HG02885 (cell line): ENCODE measurements at regions not wholly inside any gene's neighbourhood (a gene's known extent, or its start where the extent isn't known, plus 50 kb on each side); places are given as distances from the start of the nearest gene placed in this dataset.
"Not testable (repeated sequence)": the region's sequence is repeated elsewhere in the genome, so short reads cannot be mapped to it uniquely, and the experiment has no call there.

Source experiments
- ATAC-seq: cut with Tn5 transposase; IDR thresholded peaks from one replicate; pipeline ENCODE4 v1.9.1; 2021; ENCODE audit warnings: mild to moderate bottlenecking; ENCODE audit not compliant: unreplicated experiment, poor library complexity

DNA sequence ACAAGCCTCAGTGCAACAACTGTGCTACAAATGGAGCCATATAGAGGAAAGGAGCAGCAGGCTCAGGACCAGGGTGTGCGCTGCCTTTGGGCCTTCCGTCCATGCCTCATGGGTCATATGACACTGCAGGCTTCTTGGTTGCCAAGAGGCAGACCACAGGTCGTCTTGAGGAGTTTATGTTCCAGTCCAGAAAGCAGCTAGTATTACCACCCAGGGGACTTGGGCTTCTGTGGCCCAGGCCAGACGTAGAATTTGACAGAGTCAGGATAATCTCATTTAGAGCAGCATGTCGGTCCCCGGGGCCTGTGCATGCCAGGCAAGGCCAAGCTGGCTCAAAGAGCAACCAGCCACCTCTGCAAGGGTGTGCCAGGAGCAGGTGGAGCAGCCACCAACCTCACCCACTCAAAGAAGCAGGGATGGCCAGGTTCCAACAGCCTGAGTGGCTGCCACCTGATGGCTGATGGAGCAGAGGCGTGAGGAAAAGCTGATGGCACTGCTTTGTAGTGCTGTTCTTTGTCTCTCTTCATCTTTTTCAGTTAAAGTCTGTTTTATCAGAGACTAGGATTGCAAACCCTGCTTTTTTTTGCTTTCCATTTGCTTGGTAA is 109.1 kb downstream of the CCDC74A start:
- ATAC-seq: not testable (repeated sequence)

DNA sequence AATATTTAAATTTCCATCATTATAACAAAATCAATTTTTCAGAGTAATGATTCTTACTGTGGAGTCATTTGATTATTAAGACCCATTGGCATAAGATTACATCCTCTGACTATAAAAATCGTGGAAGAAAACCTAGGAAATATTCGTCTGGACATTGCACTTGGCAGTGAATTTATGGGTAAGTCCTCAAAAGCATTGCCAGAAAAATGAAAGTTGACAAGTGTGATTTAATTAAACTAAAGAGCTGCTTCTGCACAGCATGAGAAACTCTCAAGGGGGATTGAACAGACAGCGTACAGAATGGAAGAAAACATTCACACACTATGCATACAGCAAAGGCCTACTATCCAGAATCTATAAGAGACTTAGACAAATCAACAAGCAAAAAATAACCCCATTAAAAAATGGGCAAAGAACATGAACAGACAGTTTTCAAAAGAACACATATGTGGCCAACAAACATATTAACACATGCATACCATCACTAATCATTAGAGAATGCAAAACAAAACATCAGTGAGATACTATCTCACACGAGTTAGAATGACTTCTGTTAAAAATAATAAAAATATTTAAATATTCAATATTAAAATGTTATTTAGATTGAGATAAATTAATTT is 111.4 kb downstream of the CCDC74A start:
- not testable (repeated sequence) for ATAC-seq

DNA sequence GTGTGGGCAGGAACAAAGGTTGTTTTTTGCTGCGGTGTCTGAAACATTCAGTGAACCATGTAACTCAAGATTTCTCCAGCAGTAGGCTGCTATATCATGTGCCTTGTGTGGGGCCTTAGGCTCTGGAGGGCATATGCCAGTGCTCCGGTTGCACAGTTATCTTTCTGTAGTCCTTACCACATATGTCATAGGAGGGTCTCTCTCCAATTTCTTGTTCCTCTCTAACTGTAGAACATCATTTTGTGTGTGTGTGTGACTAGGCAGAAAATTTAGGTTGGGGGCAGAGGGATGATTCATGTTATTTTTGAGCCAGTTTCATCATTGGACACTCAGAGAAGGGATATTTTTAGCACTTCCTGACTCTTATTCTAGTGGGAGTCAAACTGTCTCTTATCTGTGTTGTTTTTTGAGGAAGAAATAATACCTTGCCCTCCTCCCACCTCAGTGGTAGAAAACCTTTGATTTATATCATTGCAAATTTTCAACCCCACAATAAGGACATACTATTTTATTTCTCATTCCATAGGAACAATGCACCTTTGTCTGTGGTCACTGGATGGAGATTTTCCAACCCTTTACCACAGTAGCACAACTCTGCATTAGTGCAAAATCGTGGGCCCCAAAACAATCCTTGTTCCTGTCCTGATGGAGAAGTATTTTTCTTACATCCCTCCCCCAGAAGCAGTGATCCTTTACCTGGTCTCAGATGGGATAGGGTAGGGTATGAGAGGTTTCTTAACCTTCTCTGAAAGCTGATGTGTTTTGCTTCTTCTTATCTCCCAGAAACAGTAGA is 113.9 kb downstream of the CCDC74A start:
- no peak for ATAC-seq

DNA sequence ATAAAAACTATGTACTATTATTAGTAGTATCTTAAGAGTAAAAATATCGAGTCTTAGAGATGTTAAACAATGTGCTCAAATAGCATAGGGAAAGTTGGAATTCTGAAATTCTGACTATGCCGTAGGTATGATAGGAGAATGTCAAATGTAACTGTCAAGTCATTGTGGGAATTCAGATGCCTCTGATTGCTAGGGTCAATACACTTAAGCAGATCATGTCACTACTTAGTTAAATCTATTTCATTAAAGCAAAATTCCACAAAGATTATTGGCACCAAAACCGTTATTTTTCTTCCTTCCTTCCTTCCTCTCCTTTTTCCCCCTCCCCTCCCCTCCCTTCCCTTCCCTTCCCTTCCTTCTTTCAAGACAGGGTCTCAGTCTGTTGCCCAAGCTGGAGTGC is 115.5 kb downstream of the CCDC74A start:
- ATAC-seq: not testable (repeated sequence)

DNA sequence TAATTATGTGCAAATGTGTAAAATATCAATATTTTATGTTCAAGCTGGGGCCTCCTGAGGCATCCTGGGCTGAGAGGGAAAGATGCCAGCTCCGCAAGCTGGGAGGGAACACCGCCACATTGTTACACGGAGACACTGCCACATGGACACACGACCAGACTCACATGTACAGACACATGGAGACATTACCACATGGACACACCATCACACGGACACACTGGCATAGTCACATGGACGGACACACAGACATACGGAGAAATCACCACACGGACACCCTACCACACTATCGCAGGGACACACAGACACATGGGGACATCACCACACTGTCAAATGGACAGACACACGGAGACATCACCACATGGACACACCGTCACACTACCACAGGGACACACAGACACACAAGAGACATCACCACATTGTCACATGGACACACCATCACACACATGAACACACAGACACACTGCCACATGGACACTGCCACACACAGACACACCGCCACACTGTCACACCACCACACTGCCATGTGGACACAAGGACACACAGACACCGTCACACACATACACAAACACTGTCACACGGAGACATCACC is 117.6 kb downstream of the CCDC74A start:
- no peak for ATAC-seq

DNA sequence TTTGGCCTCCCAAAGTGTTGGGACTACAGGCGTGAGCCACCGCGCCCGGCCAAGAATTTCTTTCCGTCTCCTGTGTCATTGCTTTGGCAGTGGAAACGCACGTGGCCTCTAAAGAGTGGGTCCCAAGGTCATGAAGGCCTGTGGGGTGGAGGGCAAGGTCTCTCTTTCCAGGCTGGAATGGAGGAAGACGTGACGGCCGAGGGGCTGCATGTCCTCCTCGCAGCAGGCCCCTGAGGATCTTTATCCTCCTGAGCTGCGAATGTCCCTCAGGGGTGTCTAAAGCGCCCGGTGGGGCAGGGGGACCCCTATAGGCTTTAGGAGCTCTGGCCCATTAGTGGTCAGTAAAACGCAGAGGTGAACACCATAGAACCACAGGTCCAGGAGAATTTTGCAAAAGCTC is 118.5 kb downstream of the CCDC74A start:
- not testable (repeated sequence) for ATAC-seq

DNA sequence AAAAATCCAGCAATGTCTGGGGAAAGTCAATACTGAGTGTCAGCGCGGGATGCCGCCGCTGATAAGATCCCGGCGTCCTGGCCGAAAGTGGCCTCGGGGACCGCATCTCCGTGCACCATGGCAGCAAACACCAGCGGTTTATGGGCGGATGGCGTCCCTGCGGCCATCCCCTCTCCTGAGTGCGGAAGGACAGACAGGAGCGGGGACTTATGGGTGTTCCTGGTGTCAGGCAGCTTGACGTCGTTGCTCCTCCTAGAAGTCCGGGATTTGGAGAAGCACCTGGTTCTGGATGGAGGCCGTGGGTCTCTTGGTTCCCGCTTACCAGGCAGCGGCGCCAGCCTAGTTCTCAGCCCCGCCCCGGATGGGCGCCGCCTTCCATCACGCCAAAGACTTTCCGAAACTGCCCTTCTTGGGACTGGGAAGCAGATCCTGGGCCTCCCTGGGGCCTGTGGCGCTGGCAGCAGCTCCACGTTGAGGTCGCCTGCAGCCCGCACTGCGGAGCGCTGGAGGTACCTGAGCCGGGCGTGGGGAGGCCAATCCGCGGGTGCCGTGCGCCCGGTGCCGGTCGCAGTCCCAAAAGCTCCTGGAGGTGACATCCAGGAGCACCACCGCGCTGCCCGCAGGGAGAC is 119.1 kb downstream of the CCDC74A start:
- no peak for ATAC-seq

DNA sequence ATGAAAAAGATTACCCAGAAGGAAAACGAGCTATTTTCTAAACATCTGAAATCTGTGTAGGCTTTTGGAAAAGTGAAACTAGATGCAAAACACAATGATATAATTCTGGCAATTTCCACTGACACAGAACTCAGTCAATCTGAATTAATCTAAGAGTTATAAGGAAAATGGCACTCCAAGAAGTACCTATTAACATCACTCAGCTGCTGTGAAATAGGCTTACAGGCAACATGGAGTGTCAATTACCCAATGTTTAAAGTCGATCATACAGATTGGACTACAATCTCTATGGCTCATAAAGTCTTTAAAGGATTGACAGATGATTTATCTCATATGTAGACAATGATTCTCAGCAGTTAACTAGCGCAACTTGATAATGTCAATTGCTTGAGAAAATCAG is 120.9 kb downstream of the CCDC74A start:
- ATAC-seq: not testable (repeated sequence)

DNA sequence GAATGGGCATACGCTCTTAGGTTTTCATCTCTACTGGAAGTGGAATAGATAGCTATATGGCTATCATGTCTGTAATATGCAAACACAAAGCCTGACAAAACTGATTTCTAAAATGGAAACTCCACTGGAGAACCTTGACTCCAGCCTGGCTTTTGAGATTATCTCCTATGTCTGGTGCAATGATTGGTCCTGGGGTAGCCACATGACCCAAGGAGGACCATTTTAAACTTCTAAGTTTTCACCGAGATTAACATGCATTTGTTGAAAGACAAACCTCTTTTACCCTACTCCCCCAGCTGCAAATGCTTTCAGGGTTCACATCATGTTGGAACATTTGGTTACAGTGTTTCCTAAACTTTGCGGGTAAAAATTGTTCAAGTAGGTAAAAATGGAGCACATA is 124.6 kb downstream of the CCDC74A start:
- not testable (repeated sequence) for ATAC-seq

DNA sequence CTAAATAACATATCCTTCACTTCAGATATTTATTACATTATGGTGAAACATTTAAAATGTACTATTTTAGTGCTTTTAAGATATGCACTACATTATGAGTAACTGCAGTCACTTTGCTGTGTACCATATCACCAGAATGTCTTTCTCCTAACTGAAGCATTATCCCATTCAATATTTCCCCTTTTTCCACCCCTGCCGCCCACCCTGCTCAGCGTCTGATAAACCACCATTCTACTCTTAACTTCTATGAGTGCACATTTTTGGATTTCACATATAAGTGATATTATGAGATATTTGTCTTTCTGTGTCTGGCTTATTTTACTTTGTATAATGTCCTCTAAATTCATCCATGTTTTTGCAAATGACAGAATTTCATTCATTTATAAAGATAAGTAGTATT is 126.4 kb downstream of the CCDC74A start:
- ATAC-seq: not testable (repeated sequence)

DNA sequence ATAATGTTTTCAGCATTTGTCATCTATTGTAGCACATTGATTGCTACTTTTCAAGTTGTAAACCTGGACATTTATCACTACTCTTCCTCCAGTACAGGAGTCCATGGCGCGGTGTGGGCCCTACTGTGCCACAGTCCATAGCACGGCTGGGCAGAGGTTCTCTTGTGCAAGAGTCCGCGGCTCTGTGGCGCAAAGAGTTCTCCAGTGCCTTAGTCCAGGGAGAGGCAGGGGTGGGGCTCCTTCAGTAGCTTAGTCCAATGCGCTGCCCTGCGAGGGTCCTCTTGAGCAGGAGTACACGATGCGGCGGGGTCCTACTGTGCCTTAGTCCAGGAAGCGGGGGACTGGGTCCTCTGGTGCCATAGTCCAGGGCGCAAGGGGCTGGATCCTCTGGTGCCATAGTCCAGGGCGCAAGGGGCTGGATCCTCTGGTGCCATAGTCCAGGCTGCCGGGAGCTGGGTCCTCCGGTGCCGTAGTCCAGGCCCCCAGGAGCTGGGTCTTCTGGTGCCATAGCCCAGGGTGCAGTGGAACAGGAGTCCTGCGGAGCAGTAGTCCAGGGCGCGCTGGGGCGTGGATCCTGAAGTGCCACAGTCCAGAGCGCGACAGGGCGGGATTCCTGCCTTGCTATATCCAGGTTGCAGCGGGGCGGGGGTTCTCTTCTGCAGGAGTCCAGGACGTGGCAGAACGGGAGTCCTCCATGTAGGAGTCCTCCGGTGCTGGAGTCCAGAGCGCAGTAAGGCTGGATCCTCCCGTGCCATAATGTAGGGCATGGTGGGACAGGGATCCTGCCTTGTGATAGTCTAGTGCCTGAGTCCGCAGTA is 129.3 kb downstream of the CCDC74A start:
- no peak for ATAC-seq

DNA sequence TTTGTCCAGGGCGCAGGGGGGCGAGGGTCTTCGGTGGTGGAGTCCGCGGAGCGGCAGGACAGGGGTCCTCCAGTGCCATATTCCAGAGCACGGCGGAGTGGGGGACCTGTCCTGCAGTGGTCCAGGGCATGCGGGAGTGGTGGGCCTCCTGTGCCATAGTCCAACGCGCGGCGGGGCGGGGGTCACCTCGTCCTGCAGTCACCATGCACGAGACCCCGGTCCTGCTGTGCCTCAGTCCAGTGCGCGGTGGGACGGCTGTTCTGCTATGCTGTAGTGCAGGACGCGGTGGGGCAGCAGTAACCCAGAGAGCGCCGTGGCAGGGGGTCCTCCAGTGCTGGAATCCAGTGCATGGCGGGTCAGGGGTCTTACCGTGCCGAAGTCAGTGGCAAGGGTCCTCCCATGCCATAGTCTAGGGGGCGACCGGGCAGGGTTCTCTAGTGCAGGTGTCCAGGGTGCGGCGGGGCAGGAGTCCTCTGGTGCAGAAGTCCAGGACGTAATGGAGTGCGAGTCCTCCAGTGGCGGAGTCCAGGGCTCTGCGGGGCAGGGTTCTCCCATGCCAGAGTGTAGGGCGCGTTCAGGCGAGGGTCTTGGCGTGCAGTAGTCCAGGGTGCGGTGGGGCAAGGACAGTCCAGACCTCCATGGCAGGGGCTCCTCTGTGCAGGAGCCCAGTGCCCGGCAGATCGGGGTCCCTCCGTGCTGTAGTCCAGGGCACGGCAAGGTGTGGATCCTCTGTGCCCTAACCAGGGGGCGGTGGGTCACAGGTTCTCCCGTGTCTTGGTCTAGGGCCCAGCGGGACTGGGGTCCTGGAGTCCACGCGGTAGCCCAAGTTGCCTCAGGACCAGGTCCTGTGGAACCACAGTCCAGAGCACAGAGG is 130.4 kb downstream of the CCDC74A start:
- no peak for ATAC-seq

DNA sequence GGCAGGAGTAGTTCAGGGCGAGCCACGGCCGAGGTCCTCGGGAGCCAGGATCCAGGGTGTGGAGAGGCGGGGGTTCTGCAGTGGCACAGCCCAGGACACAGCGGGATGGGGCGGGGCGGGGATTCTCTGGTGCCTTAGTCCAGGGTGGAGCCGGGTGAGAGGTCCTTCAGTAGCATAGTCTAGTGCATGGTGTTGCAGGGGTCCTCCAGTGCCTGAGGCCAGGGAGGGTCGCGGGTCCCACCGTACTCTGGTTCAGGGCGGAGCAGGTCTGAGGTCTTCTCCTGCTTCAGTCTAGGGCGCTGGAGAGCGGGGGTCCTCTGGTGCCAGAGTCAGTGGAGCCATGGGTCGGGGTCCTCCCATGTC is 131.1 kb downstream of the CCDC74A start:
- ATAC-seq: no peak

DNA sequence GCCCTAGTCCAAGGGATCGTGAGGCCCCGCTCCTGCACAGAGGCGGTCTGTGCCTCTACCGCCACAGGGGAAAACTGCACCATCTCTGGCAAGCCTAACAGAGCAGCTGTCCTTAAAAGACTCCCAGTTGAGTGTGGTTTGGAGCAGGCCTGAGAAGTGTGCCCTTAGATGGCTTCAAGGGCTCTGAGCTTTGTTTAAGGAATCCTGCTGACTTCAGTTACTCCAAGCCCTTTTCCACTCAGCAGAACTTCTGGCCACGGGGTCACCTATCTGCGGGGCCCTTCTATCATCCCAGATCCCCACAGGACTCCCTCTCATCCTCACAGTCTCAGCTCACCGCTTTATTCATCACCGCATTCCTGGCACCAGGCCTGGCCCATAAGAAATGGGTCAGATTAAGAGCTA is 131.5 kb downstream of the CCDC74A start:
- ATAC-seq: no peak

DNA sequence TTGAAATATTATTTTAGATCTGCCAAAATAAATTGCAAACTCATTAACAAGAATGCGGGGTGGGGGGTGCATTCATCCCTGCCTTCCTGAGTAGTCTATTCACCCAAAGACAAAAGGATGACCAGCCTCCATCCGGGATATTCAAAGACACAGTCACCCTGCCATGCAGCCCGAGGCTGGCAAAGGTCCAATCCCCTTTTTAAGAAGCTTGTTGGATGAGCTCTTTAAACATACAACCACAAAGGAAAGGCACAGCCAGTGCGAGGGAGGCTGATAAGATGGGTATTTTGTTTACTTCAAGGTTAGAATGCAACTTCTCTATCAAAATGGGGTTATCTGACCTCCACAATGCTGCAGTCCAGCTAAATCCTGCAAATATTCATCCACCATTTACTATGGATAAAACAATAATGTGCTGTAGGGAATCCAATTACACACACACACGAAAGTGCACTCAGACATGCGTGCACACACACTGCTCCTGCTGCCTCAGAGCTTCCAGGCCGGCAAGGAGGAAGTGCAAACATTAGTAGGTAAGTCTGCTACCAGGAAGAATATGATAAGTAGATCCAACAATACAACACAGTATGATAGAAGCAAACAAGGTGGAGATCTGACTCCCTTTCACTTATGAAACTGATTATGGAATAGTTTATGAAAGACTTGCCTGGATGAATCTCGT is 133.6 kb downstream of the CCDC74A start:
- ATAC-seq: not testable (repeated sequence)

DNA sequence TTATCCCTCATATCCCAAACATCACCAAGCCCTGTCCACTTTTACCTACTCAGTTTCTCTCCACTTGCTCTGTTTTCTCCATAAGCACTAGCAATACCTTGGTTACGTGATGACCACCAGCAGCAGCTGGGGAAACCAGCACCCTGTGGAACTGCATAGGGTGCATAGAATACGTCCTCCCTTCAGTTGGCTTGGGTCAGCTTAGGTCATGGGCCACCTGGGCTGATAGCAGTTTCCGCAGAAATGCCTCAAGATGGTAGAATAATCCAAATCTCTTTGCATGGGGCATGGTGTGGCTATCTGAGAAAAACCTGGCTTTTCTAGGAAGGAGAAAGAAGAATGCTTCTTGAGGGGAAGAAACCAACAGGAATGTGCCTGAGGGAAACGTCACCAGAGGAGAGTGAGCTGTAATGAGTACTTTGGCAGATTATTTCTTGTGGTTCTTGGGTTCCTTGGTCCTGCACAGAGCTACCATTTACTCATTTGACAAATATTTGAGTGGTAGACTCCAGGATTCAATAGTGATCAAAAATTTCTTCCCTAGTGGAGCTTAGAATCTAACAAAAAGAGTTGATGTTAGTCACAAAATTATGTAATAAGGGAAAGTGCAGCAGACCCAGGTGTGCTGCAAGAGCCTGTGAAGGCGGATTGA is 134.3 kb downstream of the CCDC74A start:
- ATAC-seq: not testable (repeated sequence)

DNA sequence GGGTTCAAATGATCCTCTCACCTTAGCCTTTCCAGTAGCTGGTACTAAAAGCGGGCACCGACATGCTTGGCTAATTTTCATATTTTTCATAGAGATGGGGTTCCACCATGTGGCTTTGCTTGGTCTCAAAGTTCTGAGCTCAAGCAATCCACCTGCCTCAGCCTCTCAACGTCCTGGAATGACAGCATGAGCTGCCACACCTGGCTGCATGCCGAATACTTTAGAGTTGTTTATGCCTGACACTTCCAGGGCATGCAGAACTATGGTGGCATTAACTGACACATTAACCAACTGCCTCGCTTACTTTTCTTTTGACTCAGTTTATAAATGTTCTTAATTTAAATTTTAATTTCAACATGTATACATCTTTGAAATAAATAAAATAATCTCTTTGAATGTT is 135.8 kb downstream of the CCDC74A start:
- not testable (repeated sequence) for ATAC-seq

DNA sequence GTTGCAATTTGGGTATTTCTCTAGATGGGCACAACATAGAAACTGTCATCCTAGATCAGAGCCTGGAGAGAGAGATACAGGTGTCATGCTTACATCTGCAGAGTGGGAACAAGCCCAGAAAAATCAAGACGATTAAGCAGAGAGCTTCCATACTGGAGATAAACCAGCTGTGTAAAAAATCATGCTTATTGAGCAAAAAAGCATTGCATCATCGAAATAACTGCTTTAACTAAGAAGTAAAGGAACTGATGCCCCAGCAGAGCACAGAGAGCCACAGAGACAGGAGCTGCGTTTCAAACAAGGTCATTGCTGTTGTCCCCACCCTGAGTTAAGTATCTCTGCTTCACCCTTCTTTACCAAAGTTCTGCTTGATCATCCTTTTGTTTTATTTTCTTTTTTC is 138.0 kb downstream of the CCDC74A start:
- not testable (repeated sequence) for ATAC-seq
